Activated CD4-positive, alpha-beta T cell treated with anti-CD3 and anti-CD28 coated beads, Interleukin-2, amount 50 U/mL, for 4 hours (primary cell): ENCODE measurements at regions not wholly inside any gene's neighbourhood (a gene's known extent, or its start where the extent isn't known, plus 50 kb on each side); places are given as distances from the start of the nearest gene placed in this dataset.
"Not testable (repeated sequence)": the region's sequence is repeated elsewhere in the genome, so short reads cannot be mapped to it uniquely, and the experiment has no call there.

ENCODE experiments used
- DNase-seq, 2 experiments: peaks; one replicate each; pipeline ENCODE4 v3.0.0-alpha.2; 2020

DNA sequence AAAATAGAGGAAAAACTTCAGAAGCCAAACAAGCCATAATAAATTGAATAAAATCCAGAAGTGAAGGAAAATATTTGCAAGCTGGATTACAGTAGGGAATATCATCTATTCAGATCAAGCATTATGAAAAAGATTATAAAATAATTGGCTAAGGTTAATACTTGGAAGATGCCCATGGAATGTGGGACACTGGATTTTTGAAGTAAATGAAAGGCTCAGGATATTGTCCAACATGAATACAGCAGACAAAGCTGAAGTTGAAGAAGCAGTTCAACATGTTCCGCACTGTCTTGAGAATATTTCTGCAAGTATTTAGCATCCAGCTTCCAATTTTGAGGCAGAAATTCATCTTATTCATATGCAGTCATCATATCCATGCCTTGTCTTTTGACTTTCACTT lies 1278.4 kb upstream of the GJE1 start:
- no peak for DNase-seq

DNA sequence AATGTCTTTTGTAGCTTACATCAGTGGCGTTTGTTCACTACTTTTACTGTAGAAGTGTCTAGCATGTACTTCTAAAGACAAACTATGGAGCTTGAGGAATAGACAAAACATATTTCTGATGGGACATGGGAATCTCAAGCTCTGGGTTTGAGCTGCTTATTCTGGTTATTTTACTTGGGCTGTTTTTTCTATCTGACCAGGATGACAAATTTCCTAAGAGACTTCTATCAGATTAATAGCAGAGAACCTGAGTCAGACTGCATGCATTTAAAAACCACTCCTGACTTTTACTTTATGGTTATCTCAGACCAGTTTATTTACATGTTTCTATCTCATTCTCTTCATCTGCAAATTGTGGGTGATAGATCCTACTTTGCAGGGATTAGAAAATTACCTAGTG lies 1282.3 kb upstream of the GJE1 start:
- DNase-seq = no peak

DNA sequence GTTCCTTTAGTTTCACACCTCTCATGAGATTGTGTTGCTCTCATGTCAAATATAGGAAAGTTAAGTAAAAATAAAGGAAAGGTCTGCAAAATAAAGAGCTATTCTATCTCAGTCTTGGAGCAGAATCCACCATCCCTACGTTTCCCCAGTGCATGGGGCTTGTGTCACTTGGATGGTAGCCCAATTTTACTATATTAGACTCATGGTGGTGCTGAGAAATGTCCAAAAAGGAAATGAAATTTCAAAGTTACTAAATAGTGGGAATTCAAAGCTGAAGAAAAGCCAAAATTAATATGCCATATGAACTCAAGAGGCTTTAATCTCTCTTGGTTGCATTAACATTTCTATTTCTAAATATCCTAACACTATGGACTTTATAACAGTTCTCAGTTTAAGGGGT lies 1283.3 kb upstream of the GJE1 start:
- DNase-seq = no peak

DNA sequence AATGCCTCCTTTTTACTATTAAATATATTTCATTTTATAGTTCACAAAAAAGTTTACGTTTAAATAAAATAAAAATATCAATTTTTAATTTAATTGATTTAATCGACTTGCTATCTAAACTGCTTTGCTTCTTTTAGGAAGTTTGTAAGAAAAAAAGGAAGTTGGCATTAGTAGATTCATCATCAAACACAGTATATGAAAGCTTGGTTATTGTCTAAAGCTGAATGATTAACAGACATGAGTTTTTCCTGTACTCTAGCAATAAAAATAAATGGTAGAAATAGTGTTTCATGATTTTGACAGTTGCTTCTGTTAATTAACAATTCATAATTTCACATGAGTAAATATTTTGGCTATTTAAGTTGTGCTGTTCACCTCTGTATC lies 1285.5 kb upstream of the GJE1 start:
- no peak for DNase-seq

DNA sequence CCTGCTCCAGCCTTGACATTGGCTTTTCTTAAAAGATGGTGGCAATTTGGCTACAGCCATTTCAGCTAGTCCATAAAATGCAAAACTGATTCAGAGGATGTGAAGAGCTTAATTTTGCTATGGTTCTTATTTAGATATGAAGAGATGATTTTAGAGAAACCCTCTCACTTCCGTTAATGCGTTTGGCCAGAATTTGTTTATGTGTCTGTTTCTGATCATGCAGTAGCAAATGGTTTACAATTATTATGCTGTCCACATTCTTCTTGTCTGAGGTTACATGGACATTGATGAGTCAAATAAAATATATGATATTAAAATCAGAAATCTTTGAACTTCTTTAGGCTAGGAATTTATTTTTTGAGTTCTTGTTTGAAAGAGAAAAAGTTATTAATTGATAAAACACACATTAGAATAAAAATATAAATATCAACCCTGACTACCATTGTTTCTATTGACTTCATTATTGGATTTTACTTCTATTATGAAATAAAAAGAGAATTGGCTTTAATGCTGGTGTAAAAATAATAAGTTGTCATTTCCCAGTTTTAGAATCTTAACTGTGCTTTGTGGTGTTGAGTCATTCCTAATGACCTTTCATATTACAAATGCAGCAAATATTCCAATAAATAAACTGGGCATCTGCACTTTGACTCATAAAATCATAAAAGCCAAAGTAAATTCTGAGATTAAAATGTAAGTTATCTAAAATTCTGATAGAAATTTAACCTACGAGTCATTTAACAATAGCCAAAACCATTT lies 1286.0 kb upstream of the GJE1 start:
- no peak for DNase-seq

DNA sequence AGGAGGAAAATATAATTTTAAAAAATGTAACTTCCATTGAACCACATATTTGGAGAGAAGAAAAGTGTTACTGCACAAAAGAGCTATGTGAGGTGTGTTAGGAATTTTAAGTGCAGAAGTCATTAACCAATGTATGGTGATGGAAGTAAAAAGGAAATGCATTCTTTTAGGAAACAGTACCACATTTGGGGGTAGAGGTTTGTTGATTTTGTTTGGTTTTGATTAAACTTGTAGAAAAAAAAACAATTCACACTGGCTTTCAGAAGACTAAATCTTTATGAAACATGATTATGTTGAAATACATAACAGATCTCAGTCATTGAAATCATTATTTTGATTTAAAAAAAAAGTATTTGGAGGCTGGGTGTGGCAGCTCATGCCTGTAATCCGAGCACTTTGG lies 1287.0 kb upstream of the GJE1 start:
- DNase-seq = no peak

DNA sequence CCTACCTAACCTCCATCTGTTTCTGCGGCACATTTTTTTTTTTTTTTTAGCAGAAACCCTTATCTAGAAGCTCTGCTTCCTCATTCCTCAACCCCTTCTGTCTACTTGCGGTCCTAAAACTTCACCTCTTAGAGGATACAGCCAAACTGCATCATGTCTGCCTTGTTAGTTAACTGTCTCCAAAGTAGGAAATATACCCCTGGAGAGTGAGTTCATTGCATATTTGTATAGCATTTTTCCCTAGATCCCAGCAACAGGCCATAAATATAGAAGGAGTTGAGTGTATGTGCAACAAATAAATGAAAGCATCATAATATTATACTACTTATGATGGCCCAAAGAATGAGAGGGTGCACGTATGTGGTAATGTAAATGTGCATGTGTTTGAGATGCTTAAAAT lies 1288.6 kb upstream of the GJE1 start:
- DNase-seq = no peak

DNA sequence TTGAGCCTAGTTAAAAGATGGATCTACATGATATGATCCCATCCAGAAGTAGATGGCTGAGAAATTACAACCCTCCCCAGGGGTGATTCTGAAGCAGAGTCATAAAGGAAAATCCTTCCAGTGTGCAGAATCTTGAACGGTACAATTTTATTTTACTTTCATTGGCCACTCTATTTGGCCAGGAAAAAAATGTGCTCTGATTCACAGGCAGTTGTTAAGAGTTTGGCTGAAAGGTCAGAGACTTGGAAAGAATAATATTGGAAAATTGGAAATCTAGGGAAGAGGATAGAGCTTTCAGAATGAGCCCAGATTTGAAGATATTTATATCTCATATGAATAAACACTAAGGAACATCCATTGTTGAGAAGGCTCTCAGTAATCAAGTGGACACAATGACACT lies 1299.3 kb upstream of the GJE1 start:
- no peak for DNase-seq

DNA sequence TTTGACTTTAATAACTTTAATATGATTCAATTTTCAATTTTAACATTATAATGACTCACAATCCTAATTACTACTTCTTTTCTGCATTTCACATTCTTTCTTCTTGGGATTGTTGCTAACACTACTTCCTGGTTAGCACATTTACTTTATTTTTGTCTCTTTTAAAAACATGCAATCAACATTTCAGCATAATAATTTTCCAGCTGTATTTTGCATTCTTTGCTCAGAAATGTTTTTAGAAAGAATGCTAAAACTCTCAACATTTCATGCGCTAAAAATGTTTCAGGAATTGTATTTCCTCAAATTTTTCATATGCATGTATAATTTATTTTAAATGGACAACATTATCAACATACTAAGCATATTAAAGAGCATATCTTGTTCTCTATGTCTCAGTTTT lies 1302.1 kb upstream of the GJE1 start:
- no peak for DNase-seq

DNA sequence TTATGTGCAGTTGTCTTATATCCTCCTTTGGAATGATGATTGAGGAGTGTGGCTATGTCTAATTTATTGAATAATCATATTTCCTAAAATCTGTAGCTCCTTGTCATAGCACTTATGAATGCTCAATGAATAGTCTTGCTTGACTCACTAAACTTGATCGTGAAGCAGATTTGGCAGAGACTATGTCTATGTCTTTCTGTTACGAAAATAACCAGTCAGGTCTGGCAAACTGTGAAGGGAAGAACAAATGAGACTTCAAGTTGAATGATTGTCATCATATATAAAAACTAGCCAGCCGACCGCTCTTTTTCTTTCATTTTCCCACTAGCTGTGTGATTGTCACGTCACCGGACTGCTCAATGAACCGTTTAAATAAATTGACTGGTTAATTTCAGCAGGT lies 1303.9 kb upstream of the GJE1 start:
- no peak for DNase-seq

DNA sequence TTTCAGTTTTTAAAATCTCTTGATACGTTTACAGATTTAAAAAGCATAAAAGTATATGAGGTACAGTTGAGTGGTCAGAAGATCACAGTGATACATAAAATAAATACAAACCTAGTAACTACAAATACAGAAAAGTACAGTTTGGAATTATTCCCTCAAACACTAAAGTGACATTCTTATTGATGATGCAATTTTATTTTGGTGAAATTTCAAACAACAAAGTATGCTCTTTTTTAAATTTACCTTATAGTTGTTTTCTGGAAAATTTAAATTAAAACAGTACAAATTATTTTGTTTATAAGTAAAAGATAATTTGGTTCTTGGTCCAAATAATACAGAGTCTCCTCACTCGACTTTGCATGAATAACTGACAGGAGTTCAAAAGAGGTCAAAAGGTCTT lies 1305.1 kb upstream of the GJE1 start:
- no peak for DNase-seq

DNA sequence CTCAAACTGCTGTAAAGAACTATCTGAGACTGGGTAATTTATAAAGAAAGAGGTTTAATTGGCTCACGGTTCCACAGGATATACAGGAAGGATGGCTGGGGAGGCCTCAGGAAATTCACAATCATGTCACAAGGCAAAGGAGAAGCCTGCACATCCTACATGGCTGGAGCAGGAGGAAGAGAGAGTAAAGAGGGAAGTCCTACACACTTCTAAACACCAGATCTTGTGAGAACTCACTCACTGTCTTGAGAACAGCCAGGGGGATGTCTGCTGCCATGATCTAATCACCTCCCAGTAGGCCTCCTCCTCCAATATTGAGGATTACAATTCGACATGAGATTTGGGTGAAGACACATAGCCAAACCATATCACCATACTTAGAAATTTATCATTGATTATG lies 1307.0 kb upstream of the GJE1 start:
- no peak for DNase-seq

DNA sequence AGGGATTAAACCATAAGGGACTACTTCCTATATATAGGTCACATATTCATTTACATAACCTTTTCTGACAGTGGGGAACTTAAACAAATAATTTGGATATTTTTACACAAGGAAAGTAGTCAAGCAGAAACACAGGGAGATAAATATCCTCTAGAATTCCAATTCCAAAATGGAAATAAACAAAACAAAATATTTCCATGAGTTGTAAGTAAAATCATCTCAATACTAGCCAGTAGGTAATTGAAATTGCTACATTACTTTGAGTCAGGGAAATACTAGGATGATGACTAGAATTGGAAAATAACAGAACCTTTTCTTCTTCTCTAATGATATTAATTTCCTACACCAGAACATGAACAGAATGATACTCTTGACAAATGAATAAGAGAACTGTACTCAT lies 1308.1 kb upstream of the GJE1 start:
- no peak for DNase-seq

DNA sequence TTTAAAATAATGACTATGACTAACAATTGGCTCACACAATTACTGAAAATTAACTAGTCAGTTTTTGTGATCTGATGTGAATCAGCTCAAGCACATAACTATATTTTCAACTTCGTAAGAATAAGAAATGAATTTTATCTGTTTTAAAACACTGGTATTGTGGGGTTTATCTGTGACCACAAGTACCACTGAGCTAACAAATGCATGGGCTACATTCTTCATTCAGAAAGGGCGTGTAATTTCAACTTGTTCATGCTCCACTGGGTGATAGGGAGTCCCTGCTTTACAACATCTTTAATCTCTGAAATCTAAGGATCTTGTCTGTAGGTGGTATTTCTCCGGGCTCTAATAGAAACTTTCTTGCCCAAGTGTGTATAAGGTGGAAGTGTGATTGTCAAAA lies 1311.5 kb upstream of the GJE1 start:
- DNase-seq = no peak

DNA sequence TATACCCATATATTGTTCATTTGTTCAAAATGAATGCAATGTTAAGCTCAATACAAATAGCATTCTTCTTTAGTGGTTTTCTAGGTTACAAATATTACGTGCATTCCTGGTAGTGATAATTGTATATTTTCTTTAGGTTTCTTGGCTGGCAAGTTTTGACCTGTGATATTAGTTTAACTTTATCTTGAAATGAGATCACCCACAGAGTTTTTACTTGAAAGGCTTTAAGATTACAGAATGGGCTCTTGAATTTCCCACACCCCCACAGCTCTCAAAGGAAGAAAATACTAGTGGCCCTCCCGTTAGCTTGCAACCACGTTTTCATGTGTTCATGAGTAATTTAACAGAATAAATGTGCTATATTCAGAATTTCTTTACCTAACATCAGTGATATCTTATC lies 1315.5 kb upstream of the GJE1 start:
- no peak for DNase-seq

DNA sequence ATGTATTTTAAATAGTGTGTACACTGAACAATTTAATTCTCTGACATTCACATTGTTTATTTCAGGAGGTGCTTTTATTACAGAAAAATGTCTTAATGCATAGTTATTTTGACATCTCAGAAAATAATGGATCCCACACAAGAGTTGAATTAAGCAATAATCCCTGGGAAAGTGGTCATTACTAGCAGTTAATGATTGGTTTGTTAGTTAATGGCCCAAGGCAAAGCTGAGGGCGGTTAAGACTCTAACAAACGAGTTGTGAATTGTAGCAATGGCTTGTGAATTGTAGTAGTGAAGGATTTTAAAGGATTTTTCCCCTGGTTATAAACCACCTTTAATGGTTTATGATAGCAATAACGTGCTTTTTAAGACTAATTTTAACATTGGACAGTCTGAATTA lies 1316.0 kb upstream of the GJE1 start:
- no peak for DNase-seq

DNA sequence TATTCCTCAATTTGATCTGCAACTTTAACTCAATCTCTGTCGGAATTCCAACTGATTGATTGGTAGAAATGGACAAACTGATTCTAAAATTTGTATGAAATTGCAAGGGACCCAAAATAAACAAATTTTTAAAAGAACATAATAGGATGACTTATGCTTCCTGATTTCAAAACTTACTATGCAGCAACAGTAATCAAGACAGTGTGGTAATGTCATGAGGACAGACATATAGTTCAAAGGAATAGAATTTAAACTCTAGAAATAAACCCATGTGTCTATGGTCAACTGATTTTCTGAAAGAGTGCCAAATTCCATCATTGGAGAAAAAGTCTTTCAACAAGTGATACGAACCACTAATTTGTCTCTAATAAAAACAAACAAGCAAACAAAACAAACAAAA lies 1320.1 kb upstream of the GJE1 start:
- no peak for DNase-seq

DNA sequence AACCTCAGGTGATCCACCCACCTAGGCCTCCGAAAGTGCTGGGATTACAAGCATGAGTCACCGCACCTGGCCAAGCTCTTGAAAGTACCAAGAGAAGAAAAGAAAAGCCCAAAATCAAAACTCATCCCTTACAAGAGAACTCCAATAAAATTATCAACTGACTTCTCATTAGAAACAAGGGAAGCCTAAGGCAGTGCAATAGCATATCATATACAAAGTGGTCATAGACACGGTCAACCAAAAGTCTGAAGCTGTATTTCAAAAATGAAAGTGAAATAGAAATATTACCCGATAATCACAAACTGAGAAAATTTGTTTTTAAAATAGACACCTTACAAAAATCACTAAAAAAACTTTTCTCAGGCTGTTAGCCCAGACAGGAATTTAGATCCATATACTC lies 1321.1 kb upstream of the GJE1 start:
- DNase-seq = no peak

DNA sequence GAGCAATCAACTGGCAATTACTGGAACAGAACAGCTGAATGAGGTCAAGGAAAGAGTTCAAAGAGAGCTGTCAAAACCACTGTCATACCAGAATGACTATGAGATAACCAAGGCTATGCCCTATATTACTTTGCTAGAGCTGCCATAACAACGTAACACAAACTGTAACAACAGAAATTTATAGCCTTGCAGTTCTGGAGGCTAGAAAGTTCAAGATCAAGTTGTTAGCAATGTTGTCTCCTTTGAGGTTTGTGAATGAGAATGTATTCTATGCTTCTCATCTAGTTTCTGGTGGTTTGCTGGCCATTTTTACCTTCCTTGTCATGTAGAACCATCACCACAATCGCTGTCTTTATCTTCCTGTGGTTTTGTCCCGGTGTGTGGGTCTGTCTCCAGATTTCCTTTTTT lies 1323.0 kb upstream of the GJE1 start:
- DNase-seq = no peak

DNA sequence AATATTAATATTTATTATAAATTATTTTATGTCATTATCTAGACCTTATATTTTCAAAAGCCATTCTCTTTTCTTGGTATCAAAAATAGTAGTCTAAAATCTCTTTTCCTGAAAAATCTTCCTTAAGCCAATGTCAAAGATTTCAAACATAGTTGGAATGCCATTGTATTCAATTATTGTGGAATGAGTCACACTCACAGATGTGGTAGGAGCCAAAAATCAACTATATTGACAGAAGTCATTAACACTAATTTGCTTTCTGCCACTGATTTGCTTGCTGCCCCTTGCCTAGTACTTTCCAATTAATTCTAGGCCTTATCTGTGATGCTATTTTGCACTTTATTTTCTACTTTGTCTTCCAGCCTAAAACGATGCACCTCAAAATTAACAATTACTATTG lies 1326.3 kb upstream of the GJE1 start:
- no peak for DNase-seq

DNA sequence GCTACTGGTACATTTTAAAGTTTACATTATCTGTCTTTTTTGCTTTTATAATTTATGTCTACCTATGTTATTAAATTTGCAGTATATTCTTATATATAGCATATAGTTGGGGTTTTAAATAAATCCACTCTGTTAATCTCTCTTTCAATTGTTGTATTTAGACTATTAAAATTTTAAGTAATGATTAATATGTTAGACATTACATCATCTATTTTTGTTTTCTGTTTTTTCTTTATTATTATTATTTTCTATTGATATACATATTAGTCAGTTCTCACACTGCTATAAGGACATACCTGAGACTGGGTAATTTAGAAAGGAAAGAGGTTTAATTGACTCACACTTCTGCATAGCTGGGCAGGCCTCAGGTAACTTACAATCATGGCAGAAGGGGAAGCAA lies 1338.2 kb upstream of the GJE1 start:
- no peak for DNase-seq

DNA sequence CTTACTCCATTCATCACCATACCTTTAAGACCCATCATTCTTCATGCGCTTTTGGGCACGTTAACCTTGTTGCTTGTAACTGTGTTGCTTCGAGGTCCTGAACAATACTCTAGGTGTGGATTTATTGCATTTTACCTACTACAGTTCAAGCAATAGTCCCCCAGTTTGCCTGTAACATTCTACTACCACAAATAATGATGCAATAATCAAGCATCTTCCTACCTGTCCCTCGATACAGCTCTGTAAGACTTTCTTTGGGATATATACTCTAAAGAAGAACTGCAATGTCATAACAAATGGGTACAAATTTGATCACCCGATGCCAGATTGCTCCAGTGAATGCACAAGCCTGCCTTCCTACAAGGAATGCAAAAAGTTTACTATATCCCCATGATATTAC lies 1342.6 kb upstream of the GJE1 start:
- no peak for DNase-seq

DNA sequence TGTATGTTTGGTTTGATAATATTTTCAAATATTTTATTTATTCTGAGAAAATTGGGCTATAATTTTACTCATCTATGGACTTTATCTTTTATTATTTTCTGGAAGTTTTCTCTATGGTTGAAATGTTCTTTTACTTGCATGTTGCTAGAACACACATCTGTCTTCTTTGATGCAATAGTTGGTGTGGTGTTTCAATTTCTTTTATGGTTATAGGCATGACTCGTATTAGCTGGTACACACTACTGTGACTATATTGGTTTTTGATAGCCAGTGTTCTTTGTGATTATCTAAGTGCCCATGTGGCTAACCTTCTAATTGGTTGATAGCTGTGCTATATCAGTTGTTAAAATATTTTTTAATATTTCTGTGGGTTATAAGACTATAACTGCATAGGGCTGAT lies 1343.3 kb upstream of the GJE1 start:
- DNase-seq = no peak

DNA sequence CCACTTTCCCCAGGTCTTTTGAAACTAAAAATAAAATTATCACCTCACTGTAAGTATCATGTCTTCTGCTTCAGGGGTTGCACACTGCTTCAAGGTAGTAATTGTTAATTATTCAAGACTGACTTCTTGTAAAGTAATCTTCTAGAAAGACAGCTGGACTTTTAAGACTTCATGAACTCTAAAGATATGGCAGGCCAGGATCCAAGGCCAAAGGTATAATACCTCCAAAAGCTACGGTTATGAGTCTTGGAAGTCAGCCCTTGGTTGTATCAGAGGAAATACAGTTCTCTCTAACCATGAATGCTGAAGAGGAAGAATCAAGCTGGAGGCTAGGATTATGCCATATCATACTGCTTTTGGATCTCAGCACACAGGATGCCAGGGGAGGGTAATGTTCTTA lies 1346.8 kb upstream of the GJE1 start:
- no peak for DNase-seq

DNA sequence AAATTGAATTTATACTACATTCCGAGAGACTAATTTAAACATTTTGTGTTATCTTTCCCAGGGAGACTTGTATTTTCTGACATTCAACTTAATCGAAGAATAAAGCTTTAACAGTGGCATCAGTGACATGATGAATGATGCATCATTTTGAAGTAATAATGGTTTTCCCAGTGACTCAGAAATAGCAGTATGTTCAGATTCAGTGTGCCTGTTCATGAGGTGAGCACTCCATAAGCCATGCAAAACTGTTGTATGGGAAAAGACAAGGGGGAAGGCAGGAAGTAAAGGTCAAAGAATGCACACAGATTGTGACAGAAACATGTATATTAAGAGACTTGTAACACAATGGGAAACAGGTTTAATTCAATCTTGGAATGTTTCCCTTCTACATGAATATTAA lies 1348.2 kb upstream of the GJE1 start:
- no peak for DNase-seq

DNA sequence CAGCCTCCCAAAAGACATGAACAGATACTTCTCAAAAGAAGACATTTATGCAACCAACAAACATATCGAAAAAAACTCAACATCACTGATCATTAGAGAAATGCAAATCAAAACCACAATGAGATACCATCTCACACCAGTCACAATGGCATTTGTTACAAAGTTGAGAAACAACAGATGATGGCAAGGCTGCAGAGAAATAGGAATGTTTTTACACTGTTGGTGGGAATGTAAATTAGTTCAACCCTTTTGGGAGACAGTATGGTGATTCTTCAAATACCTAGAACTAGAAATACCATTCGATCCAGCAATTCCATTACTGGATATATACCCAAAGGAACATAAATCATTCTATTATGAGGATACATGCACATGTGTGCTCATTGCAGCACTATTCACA lies 1349.2 kb upstream of the GJE1 start:
- DNase-seq = not testable (repeated sequence)
